ENCODE measurements at regions not wholly inside any gene's neighbourhood (a gene's known extent, or its start where the extent isn't known, plus 50 kb on each side); places are given as distances from the start of the nearest gene placed in this dataset.

GRCh38 chr6:19444481-19444880 lies 392.7 kb upstream of the ID4 start:
- WGBS, 2 donors, result 88 to 95% methylated on average over 1 of the region's 1 CpG
- intact Hi-C loops (cut with DNase I; ENCODE audit: low total_unique reads), result no loop called here
- DNase-seq (ENCODE audit: low spot score in 2 of 2), result no peak
- no peak for TF ChIP-seq CTCF (IDR thresholded peaks at IDR 0.05)
- TF ChIP-seq POLR2A (IDR thresholded peaks at IDR 0.05), result no peak
- no peak overlapping the region for H3K4me3 ChIP-seq (ENCODE audit: low read depth, poor library complexity, severe bottlenecking)

- intact Hi-C loops (cut with DNase I; ENCODE audit: low total_unique reads), result no loop called here
- no peak overlapping the region for H3K4me3 ChIP-seq (ENCODE audit: low read depth, poor library complexity, severe bottlenecking)
- no peak for DNase-seq (ENCODE audit: low spot score in 2 of 2)
- TF ChIP-seq CTCF (IDR thresholded peaks at IDR 0.05) (no peak), POLR2A (IDR thresholded peaks at IDR 0.05) (no peak)
- WGBS, 2 donors, result 96 to 97% methylated on average over 3 of the region's 3 CpGs
Observed at GRCh38 chr6:19446570-19446969, 390.6 kb upstream of the ID4 start.

- 82 to 94% methylated on average over 1 of the region's 1 CpG for WGBS, 2 donors
- DNase-seq (ENCODE audit: low spot score in 2 of 2), result no peak
- intact Hi-C loops (cut with DNase I; ENCODE audit: low total_unique reads), result no loop called here
- TF ChIP-seq CTCF (IDR thresholded peaks at IDR 0.05) (no peak), POLR2A (IDR thresholded peaks at IDR 0.05) (no peak)
- H3K4me3 ChIP-seq (ENCODE audit: low read depth, poor library complexity, severe bottlenecking), result no peak overlapping the region
Observed at GRCh38 chr6:19450651-19451050, 386.5 kb upstream of the ID4 start.

GRCh38 chr6:19452495-19452894 lies 384.7 kb upstream of the ID4 start:
- no peak for DNase-seq (ENCODE audit: low spot score in 2 of 2)
- H3K4me3 ChIP-seq (ENCODE audit: low read depth, poor library complexity, severe bottlenecking), result no peak overlapping the region
- 56 to 76% methylated on average over 1 of the region's 1 CpG for WGBS, 2 donors
- TF ChIP-seq POLR2A (IDR thresholded peaks at IDR 0.05) (no peak), CTCF (IDR thresholded peaks at IDR 0.05) (no peak)
- intact Hi-C loops (cut with DNase I; ENCODE audit: low total_unique reads), result no loop called here

- intact Hi-C loops (cut with DNase I; ENCODE audit: low total_unique reads), result no loop called here
- 49 to 59% methylated on average over 3 of the region's 3 CpGs for WGBS, 2 donors
- no peak overlapping the region for H3K4me3 ChIP-seq (ENCODE audit: low read depth, poor library complexity, severe bottlenecking)
- DNase-seq (ENCODE audit: low spot score in 2 of 2), result no peak
- no peak for TF ChIP-seq POLR2A (IDR thresholded peaks at IDR 0.05)
- no peak for TF ChIP-seq CTCF (IDR thresholded peaks at IDR 0.05)
Observed at GRCh38 chr6:19454001-19454720, 383.0 kb upstream of the ID4 start.

Measured in lower leg skin (tissue), 4 donors.